ENCODE measurements at regions not wholly inside any gene's neighbourhood (a gene's known extent, or its start where the extent isn't known, plus 50 kb on each side); places are given as distances from the start of the nearest gene placed in this dataset.

GRCh38 chr4:83875437-83875836 is 339.5 kb downstream of the GPAT3 start:
- TF ChIP-seq POLR2A (IDR thresholded peaks at IDR 0.05; ENCODE audit: low read length) (no peak), GATA1 (IDR thresholded peaks at IDR 0.05; ENCODE audit: low read depth, low read length) (no peak)
